ENCODE measurements at regions not wholly inside any gene's neighbourhood (a gene's known extent, or its start where the extent isn't known, plus 50 kb on each side); places are given as distances from the start of the nearest gene placed in this dataset.

- TF ChIP-seq CTCF (conservative IDR thresholded peaks at IDR 0.05; ENCODE audit: low read depth, low read length): no peak
- H3K4me3 ChIP-seq (ENCODE audit: low read depth, low read length): no peak overlapping the region
- DNase-seq (ENCODE audit: low read depth): no peak
Measured at GRCh38 chr1:30045304-30046090, 677.9 kb downstream of the MATN1 start.

- no peak for TF ChIP-seq CTCF (conservative IDR thresholded peaks at IDR 0.05; ENCODE audit: low read depth, low read length)
- no peak overlapping the region for H3K4me3 ChIP-seq (ENCODE audit: low read depth, low read length)
Measured at GRCh38 chr1:30044656-30045144, 678.7 kb downstream of the MATN1 start.

GRCh38 chr1:30043731-30044408 lies 679.5 kb downstream of the MATN1 start:
- H3K4me3 ChIP-seq (ENCODE audit: low read depth, low read length): no peak overlapping the region
- DNase-seq (ENCODE audit: low read depth): no peak
- TF ChIP-seq CTCF (conservative IDR thresholded peaks at IDR 0.05; ENCODE audit: low read depth, low read length): no peak

More at GRCh38 chr1:30044656-30045144, 678.7 kb downstream of the MATN1 start:
- no peak for DNase-seq (ENCODE audit: low read depth)

DNA sequence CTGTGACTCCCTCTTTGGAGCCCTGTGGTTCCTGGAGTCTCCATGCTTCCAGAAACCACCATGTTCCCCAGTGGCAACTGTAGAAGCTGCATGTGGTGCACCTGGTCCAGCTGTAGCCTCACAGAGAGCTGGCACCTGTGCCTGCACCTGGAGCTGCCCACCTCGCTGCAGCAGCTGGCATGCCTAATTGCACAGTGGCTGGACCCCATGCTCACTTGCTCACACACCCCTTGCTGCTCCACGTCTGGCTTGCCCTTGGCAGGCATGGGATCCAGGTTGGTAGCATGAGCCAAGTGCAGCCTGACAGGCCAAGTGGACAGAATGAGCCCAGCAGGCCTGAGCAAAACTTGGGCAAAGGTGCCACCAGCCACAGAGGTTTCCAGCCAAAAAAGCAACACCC lies 680.1 kb downstream of the MATN1 start:
- no peak overlapping the region for H3K4me3 ChIP-seq (ENCODE audit: low read depth, low read length)
- no peak for DNase-seq (ENCODE audit: low read depth)
- no peak for TF ChIP-seq CTCF (conservative IDR thresholded peaks at IDR 0.05; ENCODE audit: low read depth, low read length)

DNA sequence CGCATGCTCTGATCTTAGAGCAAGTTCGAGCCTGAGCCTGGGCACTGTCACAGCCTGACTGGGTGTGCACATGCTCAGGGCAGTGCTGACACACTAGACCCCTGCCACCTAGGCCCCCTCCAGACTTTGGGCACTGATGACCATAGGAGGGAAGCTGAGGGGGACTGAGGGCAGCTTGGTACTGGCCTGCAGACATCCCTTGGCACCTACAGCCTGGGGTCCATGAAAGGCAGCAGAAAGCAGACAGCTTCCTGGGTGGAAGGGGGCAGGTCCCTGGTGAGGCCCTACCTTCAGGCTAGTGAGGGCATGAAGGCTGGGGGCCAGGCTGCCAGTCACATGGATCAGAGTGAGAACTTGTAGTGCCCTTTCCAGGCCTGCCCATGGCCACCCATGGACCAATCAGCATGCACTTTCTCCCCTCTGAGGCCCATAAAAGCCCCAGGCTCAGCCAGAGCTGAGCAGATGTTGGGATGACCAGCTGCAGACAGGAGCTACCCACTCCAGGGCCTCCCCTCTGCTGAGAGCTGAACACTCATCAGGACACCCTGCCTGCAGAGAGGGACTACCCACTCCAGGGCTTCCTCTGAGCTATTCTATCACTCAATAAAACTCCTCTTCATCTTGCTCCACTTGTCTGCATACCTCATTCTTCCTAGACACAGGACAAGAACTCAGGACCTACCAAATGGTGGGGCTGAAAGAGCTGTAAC lies 680.8 kb downstream of the MATN1 start:
- no peak overlapping the region for H3K4me3 ChIP-seq (ENCODE audit: low read depth, low read length)
- DNase-seq (ENCODE audit: low read depth): no peak
- TF ChIP-seq CTCF (conservative IDR thresholded peaks at IDR 0.05; ENCODE audit: low read depth, low read length): no peak

- TF ChIP-seq CTCF (conservative IDR thresholded peaks at IDR 0.05; ENCODE audit: low read depth, low read length): no peak
- DNase-seq (ENCODE audit: low read depth): no peak
- H3K4me3 ChIP-seq (ENCODE audit: low read depth, low read length): no peak overlapping the region
Measured at GRCh38 chr1:30041741-30042437, 681.5 kb downstream of the MATN1 start.

All from epithelial cell of proximal tubule (primary cell).